ENCODE measurements at regions not wholly inside any gene's neighbourhood (a gene's known extent, or its start where the extent isn't known, plus 50 kb on each side); places are given as distances from the start of the nearest gene placed in this dataset.

DNA sequence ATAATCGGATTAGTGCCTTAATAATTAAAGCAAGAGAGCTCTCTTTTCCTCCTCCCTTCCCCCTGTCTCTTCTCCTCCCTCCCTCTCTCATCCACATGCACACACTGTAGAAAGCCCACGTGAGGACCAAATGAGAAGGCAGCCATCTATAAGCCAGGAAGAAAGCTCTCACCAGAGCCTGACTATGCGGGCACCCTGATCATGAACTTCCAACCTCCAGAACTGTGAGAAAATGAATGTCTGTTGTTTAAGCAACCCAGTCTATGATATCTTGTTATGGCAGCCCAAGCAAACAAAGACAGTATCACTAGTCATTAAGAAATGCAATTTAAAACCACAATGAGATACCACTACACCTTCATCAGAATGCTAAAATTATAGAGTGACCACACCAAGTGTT, 220.3 kb downstream of the EN1 start:
- no peak overlapping the region for H3K4me3 ChIP-seq (replicated peaks; ENCODE audit: low read depth, low read length)
- no peaks in the 10 kb centered on the region for H3K36me3 ChIP-seq (ENCODE audit: control insufficient read depth, insufficient read depth, low read length)
- DNase-seq (ENCODE audit: extremely low read depth, insufficient read length): no peak
- TF ChIP-seq, protein P1, sequence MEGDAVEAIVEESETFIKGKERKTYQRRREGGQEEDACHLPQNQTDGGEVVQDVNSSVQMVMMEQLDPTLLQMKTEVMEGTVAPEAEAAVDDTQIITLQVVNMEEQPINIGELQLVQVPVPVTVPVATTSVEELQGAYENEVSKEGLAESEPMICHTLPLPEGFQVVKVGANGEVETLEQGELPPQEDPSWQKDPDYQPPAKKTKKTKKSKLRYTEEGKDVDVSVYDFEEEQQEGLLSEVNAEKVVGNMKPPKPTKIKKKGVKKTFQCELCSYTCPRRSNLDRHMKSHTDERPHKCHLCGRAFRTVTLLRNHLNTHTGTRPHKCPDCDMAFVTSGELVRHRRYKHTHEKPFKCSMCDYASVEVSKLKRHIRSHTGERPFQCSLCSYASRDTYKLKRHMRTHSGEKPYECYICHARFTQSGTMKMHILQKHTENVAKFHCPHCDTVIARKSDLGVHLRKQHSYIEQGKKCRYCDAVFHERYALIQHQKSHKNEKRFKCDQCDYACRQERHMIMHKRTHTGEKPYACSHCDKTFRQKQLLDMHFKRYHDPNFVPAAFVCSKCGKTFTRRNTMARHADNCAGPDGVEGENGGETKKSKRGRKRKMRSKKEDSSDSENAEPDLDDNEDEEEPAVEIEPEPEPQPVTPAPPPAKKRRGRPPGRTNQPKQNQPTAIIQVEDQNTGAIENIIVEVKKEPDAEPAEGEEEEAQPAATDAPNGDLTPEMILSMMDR (IDR thresholded peaks at IDR 0.05; ENCODE audit: insufficient read depth, low read length, poor library complexity, severe bottlenecking): no peak
- no peaks in the 10 kb centered on the region; the same call in 1 of the 2 replicates for H3K27me3 ChIP-seq (replicated peaks; ENCODE audit: control insufficient read depth, insufficient read depth, low read length)

- no peak for DNase-seq (ENCODE audit: extremely low read depth, insufficient read length)
- H3K27me3 ChIP-seq (replicated peaks; ENCODE audit: control insufficient read depth, insufficient read depth, low read length): no peaks in the 10 kb centered on the region
- no peak overlapping the region for H3K4me3 ChIP-seq (replicated peaks; ENCODE audit: low read depth, low read length)
- TF ChIP-seq, protein P1 (IDR thresholded peaks at IDR 0.05; ENCODE audit: insufficient read depth, low read length, poor library complexity, severe bottlenecking): no peak
- H3K36me3 ChIP-seq (ENCODE audit: control insufficient read depth, insufficient read depth, low read length): no peaks in the 10 kb centered on the region
Observed at GRCh38 chr2:118622913-118623312, 224.5 kb downstream of the EN1 start.

DNA sequence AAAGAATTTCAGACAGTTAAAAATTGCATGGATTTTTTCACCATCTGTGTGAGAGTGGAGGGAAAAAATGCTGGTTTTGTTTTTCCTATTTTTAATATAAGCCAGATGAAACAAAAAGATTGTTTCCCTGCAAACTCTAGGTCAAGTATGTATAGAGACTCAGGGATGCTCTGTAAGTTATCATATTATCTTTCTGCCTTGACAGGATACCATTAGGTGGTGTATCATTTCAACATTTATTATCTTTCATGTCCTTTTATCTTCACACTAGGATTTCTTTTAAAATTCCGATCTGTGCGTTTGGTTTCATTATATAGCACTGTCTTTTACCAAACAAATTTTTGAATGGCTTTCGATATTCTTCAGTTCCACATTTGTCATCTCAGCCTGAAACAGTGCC, 225.3 kb downstream of the EN1 start:
- DNase-seq (ENCODE audit: extremely low read depth, insufficient read length): no peak
- Histone ChIP-seq H3K36me3 (ENCODE audit: control insufficient read depth, insufficient read depth, low read length) (no peaks in the 10 kb centered on the region), H3K4me3 (replicated peaks; ENCODE audit: low read depth, low read length) (no peak overlapping the region), H3K27me3 (replicated peaks; ENCODE audit: control insufficient read depth, insufficient read depth, low read length) (no peaks in the 10 kb centered on the region)
- TF ChIP-seq, protein P1 (IDR thresholded peaks at IDR 0.05; ENCODE audit: insufficient read depth, low read length, poor library complexity, severe bottlenecking): no peak

GRCh38 chr2:118618279-118618678, 229.2 kb downstream of the EN1 start:
- no peak for DNase-seq (ENCODE audit: extremely low read depth, insufficient read length)
- TF ChIP-seq, protein P1 (IDR thresholded peaks at IDR 0.05; ENCODE audit: insufficient read depth, low read length, poor library complexity, severe bottlenecking): no peak
- no peaks in the 10 kb centered on the region for H3K36me3 ChIP-seq (ENCODE audit: control insufficient read depth, insufficient read depth, low read length)
- H3K27me3 ChIP-seq (replicated peaks; ENCODE audit: control insufficient read depth, insufficient read depth, low read length): no peaks in the 10 kb centered on the region
- no peak overlapping the region for H3K4me3 ChIP-seq (replicated peaks; ENCODE audit: low read depth, low read length)

DNA sequence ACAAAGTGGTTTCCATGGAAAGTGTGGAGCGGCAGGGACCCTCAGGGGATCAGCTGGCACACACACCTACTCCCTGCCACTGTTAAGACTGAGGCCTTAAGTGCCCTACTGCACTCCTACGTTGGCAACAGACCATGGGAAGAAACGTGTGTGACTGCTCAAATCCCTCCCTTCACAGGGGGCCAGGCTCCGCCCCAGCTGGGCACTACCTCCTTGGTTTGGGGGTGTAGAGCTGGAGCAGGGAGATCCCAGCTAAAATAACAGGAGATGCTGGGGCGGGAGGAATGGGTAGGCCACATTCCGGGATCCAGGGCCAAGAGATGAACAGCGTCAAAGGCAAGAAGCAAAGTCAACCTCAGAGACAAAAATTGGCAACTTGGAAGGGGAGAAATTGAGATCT, 231.0 kb downstream of the EN1 start:
- Histone ChIP-seq H3K4me3 (replicated peaks; ENCODE audit: low read depth, low read length) (no peak overlapping the region), H3K27me3 (replicated peaks; ENCODE audit: control insufficient read depth, insufficient read depth, low read length) (no peaks in the 10 kb centered on the region; the same call in 1 of the 2 replicates), H3K36me3 (ENCODE audit: control insufficient read depth, insufficient read depth, low read length) (no peaks in the 10 kb centered on the region)
- TF ChIP-seq, protein P1 (IDR thresholded peaks at IDR 0.05; ENCODE audit: insufficient read depth, low read length, poor library complexity, severe bottlenecking): no peak
- no peak for DNase-seq (ENCODE audit: extremely low read depth, insufficient read length)

- H3K27me3 ChIP-seq (replicated peaks; ENCODE audit: control insufficient read depth, insufficient read depth, low read length): no peaks in the 10 kb centered on the region; the same call in 1 of the 2 replicates
- H3K4me3 ChIP-seq (replicated peaks; ENCODE audit: low read depth, low read length): no peak overlapping the region
- no peaks in the 10 kb centered on the region for H3K36me3 ChIP-seq (ENCODE audit: control insufficient read depth, insufficient read depth, low read length)
- TF ChIP-seq, protein P1 (IDR thresholded peaks at IDR 0.05; ENCODE audit: insufficient read depth, low read length, poor library complexity, severe bottlenecking): no peak
- no peak for DNase-seq (ENCODE audit: extremely low read depth, insufficient read length)
Observed at GRCh38 chr2:118614841-118615271, 232.6 kb downstream of the EN1 start.
